ENCODE measurements at regions not wholly inside any gene's neighbourhood (a gene's known extent, or its start where the extent isn't known, plus 50 kb on each side); places are given as distances from the start of the nearest gene placed in this dataset.

GRCh38 chr3:96491868-96492267, 322.5 kb upstream of the EPHA6 start:
- Mint-ChIP-seq H3K27me3 (ENCODE audit: insufficient read depth) (no peaks in the 10 kb centered on the region), H3K9me3 (peaks cover 57% of the 10 kb centered on the region), H3K4me1 (ENCODE audit: low read depth) (no peaks in the 10 kb centered on the region), H3K4me3 (no peak overlapping the region), H3K27ac (no peak overlapping the region), H3K36me3 (ENCODE audit: low read depth) (0 out of 2 replicates have a peak, but pooled peaks cover 4% of the 10 kb centered on the region)
- DNase-seq: no peak
- TF ChIP-seq CTCF (IDR thresholded peaks at IDR 0.05): no peak

GRCh38 chr3:96510334-96510733, 304.1 kb upstream of the EPHA6 start:
- no peak for TF ChIP-seq CTCF (IDR thresholded peaks at IDR 0.05)

GRCh38 chr3:96537165-96537564, 277.2 kb upstream of the EPHA6 start:
- Mint-ChIP-seq H3K4me3 (no peak overlapping the region), H3K27ac (no peak overlapping the region), H3K36me3 (ENCODE audit: low read depth) (no peaks in the 10 kb centered on the region), H3K9me3 (peaks cover 30% of the 10 kb centered on the region), H3K4me1 (ENCODE audit: low read depth) (no peaks in the 10 kb centered on the region), H3K27me3 (ENCODE audit: insufficient read depth) (no peaks in the 10 kb centered on the region)
- no peak for TF ChIP-seq CTCF (IDR thresholded peaks at IDR 0.05)
- DNase-seq: no peak

More at GRCh38 chr3:96510334-96510733, 304.1 kb upstream of the EPHA6 start:
- Mint-ChIP-seq H3K9me3 (peaks cover 22% of the 10 kb centered on the region), H3K27ac (no peak overlapping the region), H3K4me1 (ENCODE audit: low read depth) (no peaks in the 10 kb centered on the region), H3K27me3 (ENCODE audit: insufficient read depth) (no peaks in the 10 kb centered on the region), H3K4me3 (no peak overlapping the region), H3K36me3 (ENCODE audit: low read depth) (no peaks in the 10 kb centered on the region)
- no peak for DNase-seq

- H3K36me3 Mint-ChIP-seq (ENCODE audit: low read depth): no peaks in the 10 kb centered on the region
- H3K4me3 Mint-ChIP-seq: no peak overlapping the region
- H3K4me1 Mint-ChIP-seq (ENCODE audit: low read depth): no peaks in the 10 kb centered on the region
- DNase-seq: no peak
- no peaks in the 10 kb centered on the region for H3K27me3 Mint-ChIP-seq (ENCODE audit: insufficient read depth)
- H3K9me3 Mint-ChIP-seq: peaks cover 26% of the 10 kb centered on the region
- no peak overlapping the region for H3K27ac Mint-ChIP-seq
- no peak for TF ChIP-seq CTCF (IDR thresholded peaks at IDR 0.05)
Measured at GRCh38 chr3:96538186-96538585, 276.2 kb upstream of the EPHA6 start.

- Mint-ChIP-seq H3K27me3 (ENCODE audit: insufficient read depth) (no peaks in the 10 kb centered on the region), H3K27ac (no peak overlapping the region), H3K36me3 (ENCODE audit: low read depth) (no peaks in the 10 kb centered on the region), H3K4me1 (ENCODE audit: low read depth) (no peaks in the 10 kb centered on the region), H3K9me3 (peaks cover 54% of the 10 kb centered on the region), H3K4me3 (no peak overlapping the region)
- TF ChIP-seq CTCF (IDR thresholded peaks at IDR 0.05): no peak
- no peak for DNase-seq
Measured at GRCh38 chr3:96548073-96548472, 266.3 kb upstream of the EPHA6 start.

- H3K4me1 Mint-ChIP-seq (ENCODE audit: low read depth): no peaks in the 10 kb centered on the region
- no peaks in the 10 kb centered on the region for H3K36me3 Mint-ChIP-seq (ENCODE audit: low read depth)
- H3K9me3 Mint-ChIP-seq: peaks cover 57% of the 10 kb centered on the region
- H3K27ac Mint-ChIP-seq: no peak overlapping the region
- H3K4me3 Mint-ChIP-seq: no peak overlapping the region
- TF ChIP-seq CTCF (IDR thresholded peaks at IDR 0.05): no peak
- H3K27me3 Mint-ChIP-seq (ENCODE audit: insufficient read depth): no peaks in the 10 kb centered on the region; the same call in 1 of the 2 replicates
- DNase-seq: no peak
Measured at GRCh38 chr3:96576935-96577334, 237.5 kb upstream of the EPHA6 start.
